ENCODE measurements at regions not wholly inside any gene's neighbourhood (a gene's known extent, or its start where the extent isn't known, plus 50 kb on each side); places are given as distances from the start of the nearest gene placed in this dataset.
"Not testable (repeated sequence)": the region's sequence is repeated elsewhere in the genome, so short reads cannot be mapped to it uniquely, and the experiment has no call there.

GRCh38 chr10:47647523-47648101, 115.8 kb downstream of the SYT15B start:
- H3K36me3 ChIP-seq (replicated peaks in 1 of 2; ENCODE audit: control insufficient read depth in 1 of 2, insufficient read depth in 2 of 2, low read length in 1 of 2); H3K4me2 ChIP-seq; H3K9me3 ChIP-seq; H3K4me3 ChIP-seq (ENCODE audit: low read depth in 2 of 2, low read length in 1 of 2); H4K20me1 ChIP-seq (ENCODE audit: insufficient read depth); H3K9me2 ChIP-seq; CTCF ChIA-PET; DNase-seq; H3F3A ChIP-seq (replicated peaks; ENCODE audit: insufficient read depth); H2AFZ ChIP-seq (ENCODE audit: low read depth); POLR2A ChIA-PET; H3K27ac ChIP-seq (ENCODE audit: low read depth in 2 of 2, low read length in 1 of 2); H3K9ac ChIP-seq; H3K27me3 ChIP-seq (ENCODE audit: insufficient read depth); H3K4me1 ChIP-seq (ENCODE audit: control insufficient read depth in 1 of 2, insufficient read depth in 2 of 2, low read depth in 1 of 2, low read length in 1 of 2); H3K79me2 ChIP-seq (ENCODE audit: insufficient read depth): not testable (repeated sequence)
- 56% methylated on average over 3 of the region's 3 CpGs for WGBS (ENCODE audit: low lambda C conversion rate)

- 2% methylated on average over 2 of the region's 2 CpGs for WGBS (ENCODE audit: low lambda C conversion rate)
- TF ChIP-seq RAD21 (IDR thresholded peaks at IDR 0.05; ENCODE audit: low read length) (peak; percentile 30), SMC3 (IDR thresholded peaks at IDR 0.05; ENCODE audit: low read depth, low read length) (0 out of 2 replicates have a peak, but pooled peaks have one; percentile 13), CTCF (IDR thresholded peaks at IDR 0.05) (peak; percentile 54)
- POLR2A ChIA-PET = not testable (repeated sequence)
Measured at GRCh38 chr10:47646686-47647273, 116.6 kb downstream of the SYT15B start.

GRCh38 chr10:47626975-47627374, 103.5 kb upstream of the AGAP9 start:
- CTCF ChIA-PET; H3F3A ChIP-seq (replicated peaks; ENCODE audit: insufficient read depth); POLR2A ChIA-PET; H3K27ac ChIP-seq (ENCODE audit: low read depth in 2 of 2, low read length in 1 of 2); H4K20me1 ChIP-seq (ENCODE audit: insufficient read depth); H2AFZ ChIP-seq (ENCODE audit: low read depth); H3K27me3 ChIP-seq (ENCODE audit: insufficient read depth); H3K4me1 ChIP-seq (ENCODE audit: control insufficient read depth in 1 of 2, insufficient read depth in 2 of 2, low read depth in 1 of 2, low read length in 1 of 2); H3K36me3 ChIP-seq (replicated peaks in 1 of 2; ENCODE audit: control insufficient read depth in 1 of 2, insufficient read depth in 2 of 2, low read length in 1 of 2); H3K9me2 ChIP-seq; H3K9me3 ChIP-seq; H3K4me3 ChIP-seq (ENCODE audit: low read depth in 2 of 2, low read length in 1 of 2); H3K79me2 ChIP-seq (ENCODE audit: insufficient read depth); H3K4me2 ChIP-seq; H3K9ac ChIP-seq; DNase-seq: not testable (repeated sequence)
- 81% methylated on average over 1 of the region's 1 CpG for WGBS (ENCODE audit: low lambda C conversion rate)

More at GRCh38 chr10:47646686-47647273, 116.6 kb downstream of the SYT15B start:
- CTCF ChIA-PET; H3K4me1 ChIP-seq (ENCODE audit: control insufficient read depth in 1 of 2, insufficient read depth in 2 of 2, low read depth in 1 of 2, low read length in 1 of 2); H3K4me2 ChIP-seq; H3K9me3 ChIP-seq; H3K4me3 ChIP-seq (ENCODE audit: low read depth in 2 of 2, low read length in 1 of 2); H3K9ac ChIP-seq; H4K20me1 ChIP-seq (ENCODE audit: insufficient read depth); H3K27me3 ChIP-seq (ENCODE audit: insufficient read depth); H2AFZ ChIP-seq (ENCODE audit: low read depth); H3K9me2 ChIP-seq; H3K36me3 ChIP-seq (replicated peaks in 1 of 2; ENCODE audit: control insufficient read depth in 1 of 2, insufficient read depth in 2 of 2, low read length in 1 of 2); H3F3A ChIP-seq (replicated peaks; ENCODE audit: insufficient read depth); DNase-seq; H3K79me2 ChIP-seq (ENCODE audit: insufficient read depth); H3K27ac ChIP-seq (ENCODE audit: low read depth in 2 of 2, low read length in 1 of 2): not testable (repeated sequence)

- DNase-seq = not testable (repeated sequence)
Measured at GRCh38 chr10:47622719-47623118, 99.3 kb upstream of the AGAP9 start.

GRCh38 chr10:47619300-47620012, 96.0 kb upstream of the AGAP9 start:
- H3K9me3 ChIP-seq; H3K27ac ChIP-seq (ENCODE audit: low read depth in 2 of 2, low read length in 1 of 2); CTCF ChIA-PET; H3F3A ChIP-seq (replicated peaks; ENCODE audit: insufficient read depth); DNase-seq; H3K4me1 ChIP-seq (ENCODE audit: control insufficient read depth in 1 of 2, insufficient read depth in 2 of 2, low read depth in 1 of 2, low read length in 1 of 2); H3K4me3 ChIP-seq (ENCODE audit: low read depth in 2 of 2, low read length in 1 of 2); H3K27me3 ChIP-seq (ENCODE audit: insufficient read depth); H3K79me2 ChIP-seq (ENCODE audit: insufficient read depth); H2AFZ ChIP-seq (ENCODE audit: low read depth); H3K4me2 ChIP-seq; H3K9me2 ChIP-seq; POLR2A ChIA-PET; H4K20me1 ChIP-seq (ENCODE audit: insufficient read depth); H3K36me3 ChIP-seq (replicated peaks in 1 of 2; ENCODE audit: control insufficient read depth in 1 of 2, insufficient read depth in 2 of 2, low read length in 1 of 2); H3K9ac ChIP-seq: not testable (repeated sequence)
- 39% methylated on average over 3 of the region's 3 CpGs for WGBS (ENCODE audit: low lambda C conversion rate)

More at GRCh38 chr10:47622719-47623118, 99.3 kb upstream of the AGAP9 start:
- H3K36me3 ChIP-seq (replicated peaks in 1 of 2; ENCODE audit: control insufficient read depth in 1 of 2, insufficient read depth in 2 of 2, low read length in 1 of 2); H3K4me3 ChIP-seq (ENCODE audit: low read depth in 2 of 2, low read length in 1 of 2); H2AFZ ChIP-seq (ENCODE audit: low read depth); CTCF ChIA-PET; H3K9me3 ChIP-seq; H3K9me2 ChIP-seq; H3F3A ChIP-seq (replicated peaks; ENCODE audit: insufficient read depth); H3K9ac ChIP-seq; H3K79me2 ChIP-seq (ENCODE audit: insufficient read depth); H3K27me3 ChIP-seq (ENCODE audit: insufficient read depth); H3K27ac ChIP-seq (ENCODE audit: low read depth in 2 of 2, low read length in 1 of 2); H3K4me2 ChIP-seq; H4K20me1 ChIP-seq (ENCODE audit: insufficient read depth); H3K4me1 ChIP-seq (ENCODE audit: control insufficient read depth in 1 of 2, insufficient read depth in 2 of 2, low read depth in 1 of 2, low read length in 1 of 2); POLR2A ChIA-PET: not testable (repeated sequence)
- 96% methylated on average over 2 of the region's 2 CpGs for WGBS (ENCODE audit: low lambda C conversion rate)

Data from SK-N-SH (cell line).